IPS-20b (cell line): ENCODE measurements at regions not wholly inside any gene's neighbourhood (a gene's known extent, or its start where the extent isn't known, plus 50 kb on each side); places are given as distances from the start of the nearest gene placed in this dataset.

Source experiments
- H3K27ac ChIP-seq: one replicate; pipeline ENCODE4 v1.5.1; 2013; ENCODE audit warnings: low read length
- H3K27me3 ChIP-seq: 2 replicates; pipeline ENCODE4 v1.6.1; 2013; ENCODE audit warnings: mild to moderate bottlenecking, low read length, inconsistent platforms; ENCODE audit not compliant: insufficient read depth
- H3K36me3 ChIP-seq: 2 replicates; pipeline ENCODE4 v1.6.1; 2013; ENCODE audit warnings: low read depth, mild to moderate bottlenecking, inconsistent platforms, low read length, moderate library complexity; ENCODE audit not compliant: insufficient read depth
- H3K4me1 ChIP-seq: 2 replicates; pipeline ENCODE4 v1.6.1; 2013; ENCODE audit warnings: mild to moderate bottlenecking, control low read depth, inconsistent platforms, low read length, moderate library complexity; ENCODE audit not compliant: insufficient read depth
- H3K4me3 ChIP-seq: 2 replicates; pipeline ENCODE4 v1.5.1; 2013; ENCODE audit warnings: mild to moderate bottlenecking, low read length, inconsistent platforms
- H3K9ac ChIP-seq: 2 replicates; pipeline ENCODE4 v1.6.1; 2013; ENCODE audit warnings: low read depth, mild to moderate bottlenecking, inconsistent platforms, low read length, moderate library complexity
- H3K9me3 ChIP-seq: 2 replicates; pipeline ENCODE4 v1.6.1; 2013; ENCODE audit warnings: mild to moderate bottlenecking, low read depth, low read length, inconsistent platforms; ENCODE audit not compliant: insufficient read depth

- H3K4me3 ChIP-seq = peak overlapping the region; percentile 66
- H3K9ac ChIP-seq = peak overlapping the region; percentile 17; the same call in 1 of the 2 replicates
- H3K27me3 ChIP-seq = peaks cover 51% of the 10 kb centered on the region
- H3K9me3 ChIP-seq = no peaks in the 10 kb centered on the region
- no peak overlapping the region for H3K27ac ChIP-seq
- no peaks in the 10 kb centered on the region for H3K36me3 ChIP-seq
- peaks cover 16% of the 10 kb centered on the region; the same call in 1 of the 2 replicates for H3K4me1 ChIP-seq
These were observed 50.7 kb upstream of the PAIP2B start for GRCh38 chr2:71277536-71278103.

GRCh38 chr2:71277147-71277475 is 50.2 kb upstream of the PAIP2B start:
- Histone ChIP-seq H3K27ac (no peak overlapping the region), H3K9ac (peak overlapping the region; percentile 47; the same call in 1 of the 2 replicates), H3K4me3 (peak overlapping the region; percentile 66), H3K36me3 (no peaks in the 10 kb centered on the region), H3K27me3 (peaks cover 51% of the 10 kb centered on the region), H3K9me3 (no peaks in the 10 kb centered on the region), H3K4me1 (peaks cover 16% of the 10 kb centered on the region; the same call in 1 of the 2 replicates)

DNA sequence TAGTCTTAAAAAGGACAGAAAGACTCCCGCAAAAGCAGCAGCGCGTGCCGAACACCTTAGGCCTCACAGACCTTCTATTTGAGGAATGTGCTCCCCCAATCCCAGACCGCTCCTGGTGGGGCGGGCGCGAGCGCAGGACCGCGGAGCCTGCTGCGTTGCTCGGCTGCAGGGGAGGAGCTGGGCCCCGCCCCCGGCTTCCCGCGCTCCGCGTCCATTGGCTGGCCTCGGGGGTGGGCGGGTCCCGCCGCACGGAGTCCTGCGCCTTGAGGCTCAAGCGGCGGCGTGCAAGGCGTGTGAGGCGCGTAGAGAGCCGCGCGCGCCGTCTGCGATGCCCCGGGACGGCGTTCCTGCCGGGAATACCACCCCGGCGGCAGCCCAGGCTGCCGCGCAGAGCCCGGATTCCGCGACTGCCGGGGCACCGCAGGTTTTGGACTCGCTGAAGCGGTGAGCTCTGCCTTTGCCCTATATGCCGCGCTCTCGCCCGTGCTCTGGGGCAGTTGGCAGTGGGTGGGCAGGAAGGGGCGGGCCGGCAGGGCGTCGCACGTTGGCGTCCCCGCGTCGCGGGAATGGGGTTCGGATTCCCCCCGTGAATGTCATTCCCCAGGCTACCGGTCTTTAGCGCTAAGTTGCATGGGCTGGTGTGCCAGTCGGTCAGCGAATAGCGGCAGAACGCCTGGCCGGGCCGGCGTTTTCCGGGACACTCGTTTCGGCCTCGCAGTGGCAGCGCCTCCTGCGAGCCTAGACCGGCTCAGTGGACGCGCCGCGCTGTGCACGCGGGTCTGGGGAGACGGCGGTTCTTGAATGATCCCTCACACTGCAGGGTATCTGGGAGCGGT is 49.6 kb upstream of the PAIP2B start:
- no peaks in the 10 kb centered on the region for H3K36me3 ChIP-seq
- H3K27ac ChIP-seq = no peak overlapping the region
- H3K9me3 ChIP-seq = no peaks in the 10 kb centered on the region
- peak overlapping the region; percentile 66 for H3K4me3 ChIP-seq
- peaks cover 16% of the 10 kb centered on the region; the same call in 1 of the 2 replicates for H3K4me1 ChIP-seq
- peak overlapping the region; percentile 47; the same call in 1 of the 2 replicates for H3K9ac ChIP-seq
- peaks cover 51% of the 10 kb centered on the region for H3K27me3 ChIP-seq
